ENCODE measurements at regions not wholly inside any gene's neighbourhood (a gene's known extent, or its start where the extent isn't known, plus 50 kb on each side); places are given as distances from the start of the nearest gene placed in this dataset.

- ATAC-seq (ENCODE audit: low read depth) = no peak
- H3K27me3 Mint-ChIP-seq = no peaks in the 10 kb centered on the region
- CTCF ChIA-PET = no interaction called here
These were observed 54.3 kb upstream of the SLC39A10 start for GRCh38 chr2:195602687-195603086.

GRCh38 chr2:195601361-195601760 lies 55.7 kb upstream of the SLC39A10 start:
- intact Hi-C loops (cut with micrococcal nuclease) = no loop called here
- H3K79me2 ChIP-seq (ENCODE audit: control insufficient read depth, insufficient read depth, low read length) = no peaks in the 10 kb centered on the region
- WGBS (ENCODE audit: insufficient coverage) = 0% methylated on average over 1 of the region's 6 CpGs
- no peak for ATAC-seq (ENCODE audit: low read depth)
- no peak for TF ChIP-seq CTCF (IDR thresholded peaks at IDR 0.05)
- no peak for TF ChIP-seq EZH2 (IDR thresholded peaks at IDR 0.05; ENCODE audit: borderline replicate concordance, insufficient read depth, low read depth, low read length, poor library complexity, severe bottlenecking)
- no peak overlapping the region for H3K4me2 ChIP-seq (replicated peaks; ENCODE audit: low read depth, low read length, poor library complexity, severe bottlenecking)
- no peaks in the 10 kb centered on the region for H3K27me3 ChIP-seq (replicated peaks in 1 of 4; ENCODE audit: control extremely low read depth in 1 of 4, control insufficient read depth in 3 of 4, insufficient read depth in 4 of 4, low read length in 3 of 4)
- H3K9me3 ChIP-seq (ENCODE audit: control extremely low read depth in 1 of 3, control insufficient read depth in 2 of 3, insufficient read depth in 1 of 3, low read length in 2 of 3) = no peaks in the 10 kb centered on the region
- ChIA-PET CTCF (interaction anchor here (0.8 to 1.0 kb wide), 4 partner anchors 9 to 104 kb away, joined by 3 to 5 read pairs (median 4); no protein-coding TSS in a partner anchor), POLR2A (no interaction called here)
- H3K27ac Mint-ChIP-seq = peak overlapping the region; percentile 41
- H3K9ac ChIP-seq (ENCODE audit: low read length) = no peak overlapping the region
- H3K4me3 ChIP-seq (ENCODE audit: control extremely low read depth in 1 of 5, extremely low read depth in 1 of 5, insufficient read depth in 1 of 5, low read depth in 2 of 5, low read length in 4 of 5) = no peak overlapping the region
- peaks cover 28% of the 10 kb centered on the region for H3K4me1 Mint-ChIP-seq
- no peaks in the 10 kb centered on the region for H3K36me3 ChIP-seq (replicated peaks in 1 of 2; ENCODE audit: control extremely low read depth in 1 of 2, control insufficient read depth in 1 of 2, extremely low read depth in 1 of 2, insufficient read depth in 2 of 2, low read length in 1 of 2)
- peaks cover 4 to 6% of the 10 kb centered on the region in 2 donors for H3K4me1 ChIP-seq (ENCODE audit: control insufficient read depth in 2 of 2, insufficient read depth in 2 of 2, low read length in 2 of 2)
- no peaks in the 10 kb centered on the region for H4K20me1 ChIP-seq (ENCODE audit: control insufficient read depth, insufficient read depth, low read length, poor library complexity, severe bottlenecking)
- no peak overlapping the region for H3K4me3 Mint-ChIP-seq
- no peak overlapping the region for H3K27ac ChIP-seq (ENCODE audit: low read length in 2 of 2)
- H2AFZ ChIP-seq (ENCODE audit: insufficient read depth, low read depth, low read length, poor library complexity, severe bottlenecking) = peak overlapping the region; percentile 31
- no peak for DNase-seq
- H3K9me3 Mint-ChIP-seq (ENCODE audit: insufficient read depth) = no peaks in the 10 kb centered on the region
- H3K27me3 Mint-ChIP-seq = no peaks in the 10 kb centered on the region

More at GRCh38 chr2:195602687-195603086, 54.3 kb upstream of the SLC39A10 start:
- Histone ChIP-seq H3K4me2 (replicated peaks; ENCODE audit: low read depth, low read length, poor library complexity, severe bottlenecking) (no peak overlapping the region), H3K4me1 (ENCODE audit: control insufficient read depth in 2 of 2, insufficient read depth in 2 of 2, low read length in 2 of 2) (peaks cover 4 to 5% of the 10 kb centered on the region in 2 donors), H3K4me3 (ENCODE audit: control extremely low read depth in 1 of 5, extremely low read depth in 1 of 5, insufficient read depth in 1 of 5, low read depth in 2 of 5, low read length in 4 of 5) (no peak overlapping the region), H3K79me2 (ENCODE audit: control insufficient read depth, insufficient read depth, low read length) (no peaks in the 10 kb centered on the region), H3K9me3 (ENCODE audit: control extremely low read depth in 1 of 3, control insufficient read depth in 2 of 3, insufficient read depth in 1 of 3, low read length in 2 of 3) (no peaks in the 10 kb centered on the region), H3K9ac (ENCODE audit: low read length) (no peak overlapping the region), H2AFZ (ENCODE audit: insufficient read depth, low read depth, low read length, poor library complexity, severe bottlenecking) (no peak overlapping the region), H4K20me1 (ENCODE audit: control insufficient read depth, insufficient read depth, low read length, poor library complexity, severe bottlenecking) (no peaks in the 10 kb centered on the region), H3K27me3 (replicated peaks in 1 of 4; ENCODE audit: control extremely low read depth in 1 of 4, control insufficient read depth in 3 of 4, insufficient read depth in 4 of 4, low read length in 3 of 4) (no peaks in the 10 kb centered on the region), H3K36me3 (replicated peaks in 1 of 2; ENCODE audit: control extremely low read depth in 1 of 2, control insufficient read depth in 1 of 2, extremely low read depth in 1 of 2, insufficient read depth in 2 of 2, low read length in 1 of 2) (no peaks in the 10 kb centered on the region), H3K27ac (ENCODE audit: low read length in 2 of 2) (no peak overlapping the region)
- intact Hi-C loops (cut with micrococcal nuclease) = no loop called here
- Mint-ChIP-seq H3K27ac (no peak overlapping the region), H3K9me3 (ENCODE audit: insufficient read depth) (no peaks in the 10 kb centered on the region), H3K4me3 (no peak overlapping the region), H3K4me1 (peaks cover 19% of the 10 kb centered on the region)
- DNase-seq = no peak
- TF ChIP-seq CTCF (IDR thresholded peaks at IDR 0.05) (no peak), EZH2 (IDR thresholded peaks at IDR 0.05; ENCODE audit: borderline replicate concordance, insufficient read depth, low read depth, low read length, poor library complexity, severe bottlenecking) (no peak)
- POLR2A ChIA-PET = interaction anchor here (0.6 kb wide), 1 partner anchor 33 kb away, joined by 4 read pairs; no protein-coding TSS in a partner anchor
- WGBS (ENCODE audit: insufficient coverage) = 100% methylated on average over 6 of the region's 7 CpGs

All from B cell (primary cell).